Fibroblast of the aortic adventitia (primary cell): ENCODE measurements at regions not wholly inside any gene's neighbourhood (a gene's known extent, or its start where the extent isn't known, plus 50 kb on each side); places are given as distances from the start of the nearest gene placed in this dataset.
"Not testable (repeated sequence)": the region's sequence is repeated elsewhere in the genome, so short reads cannot be mapped to it uniquely, and the experiment has no call there.

Experiments
- DNase-seq: peaks from one replicate; pipeline ENCODE4 v3.0.0-alpha.2; 2010; ENCODE audit warnings: low read depth
- H3K4me3 ChIP-seq: 2 replicates; pipeline ENCODE4 v1.5.1; 2011; ENCODE audit warnings: low read depth, mild to moderate bottlenecking, control low read depth, low read length, moderate library complexity
- TF ChIP-seq, protein P1 (sequence below): IDR thresholded peaks from 2 replicates; pipeline ENCODE4 v1.5.1; 2011; ENCODE audit warnings: mild to moderate bottlenecking, low read length, control low read depth, inconsistent platforms; ENCODE audit not compliant: insufficient read depth

DNA sequence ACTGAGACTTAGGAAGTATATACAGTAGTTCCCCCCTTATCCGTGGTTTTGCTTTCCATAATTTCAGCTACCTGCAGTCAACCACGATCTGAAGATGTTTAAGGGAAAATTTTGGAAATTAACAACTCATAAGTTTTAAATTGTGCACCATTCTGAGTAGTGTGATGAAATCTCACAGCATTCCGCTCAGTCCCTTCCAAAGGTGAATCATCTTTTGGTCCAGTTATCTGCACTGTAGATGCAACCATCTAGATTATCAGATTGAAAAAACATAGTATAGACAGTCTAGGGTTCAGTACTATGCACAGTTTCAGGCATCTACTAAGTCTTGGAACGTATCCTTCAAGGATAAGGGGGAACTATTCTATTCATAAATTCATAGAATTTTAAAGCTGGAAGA, 109.0 kb downstream of the ANXA3 start:
- no peak overlapping the region for H3K4me3 ChIP-seq
- TF ChIP-seq, protein P1, sequence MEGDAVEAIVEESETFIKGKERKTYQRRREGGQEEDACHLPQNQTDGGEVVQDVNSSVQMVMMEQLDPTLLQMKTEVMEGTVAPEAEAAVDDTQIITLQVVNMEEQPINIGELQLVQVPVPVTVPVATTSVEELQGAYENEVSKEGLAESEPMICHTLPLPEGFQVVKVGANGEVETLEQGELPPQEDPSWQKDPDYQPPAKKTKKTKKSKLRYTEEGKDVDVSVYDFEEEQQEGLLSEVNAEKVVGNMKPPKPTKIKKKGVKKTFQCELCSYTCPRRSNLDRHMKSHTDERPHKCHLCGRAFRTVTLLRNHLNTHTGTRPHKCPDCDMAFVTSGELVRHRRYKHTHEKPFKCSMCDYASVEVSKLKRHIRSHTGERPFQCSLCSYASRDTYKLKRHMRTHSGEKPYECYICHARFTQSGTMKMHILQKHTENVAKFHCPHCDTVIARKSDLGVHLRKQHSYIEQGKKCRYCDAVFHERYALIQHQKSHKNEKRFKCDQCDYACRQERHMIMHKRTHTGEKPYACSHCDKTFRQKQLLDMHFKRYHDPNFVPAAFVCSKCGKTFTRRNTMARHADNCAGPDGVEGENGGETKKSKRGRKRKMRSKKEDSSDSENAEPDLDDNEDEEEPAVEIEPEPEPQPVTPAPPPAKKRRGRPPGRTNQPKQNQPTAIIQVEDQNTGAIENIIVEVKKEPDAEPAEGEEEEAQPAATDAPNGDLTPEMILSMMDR = no peak
- DNase-seq = no peak

DNA sequence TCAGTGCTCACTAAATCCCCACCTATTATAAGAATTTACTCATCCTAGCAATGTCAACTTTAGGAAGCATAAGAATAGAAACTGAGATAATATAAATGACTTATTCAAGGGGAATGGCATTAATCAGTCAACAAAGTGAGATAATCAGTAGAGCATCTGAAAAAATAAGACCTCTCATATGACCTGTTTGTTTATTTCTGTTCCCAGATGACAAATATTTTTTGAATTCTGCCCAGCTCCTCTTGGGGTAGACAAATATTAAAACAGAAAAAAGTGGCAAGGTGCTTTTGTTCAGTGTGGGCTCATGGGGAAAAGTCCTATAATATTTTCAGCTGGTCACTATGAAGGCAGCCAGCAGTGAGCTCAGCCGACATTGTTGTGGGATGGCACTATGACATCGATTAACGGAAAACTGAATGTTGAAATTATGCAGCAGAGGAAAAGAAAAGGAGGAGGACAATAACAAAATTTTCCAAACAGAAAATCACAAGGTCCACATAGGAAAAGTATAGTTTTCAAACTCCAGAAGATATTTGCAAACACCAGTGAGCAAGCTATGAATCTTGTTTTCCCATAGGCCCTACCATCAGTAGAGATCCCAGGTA, 109.6 kb downstream of the ANXA3 start:
- H3K4me3 ChIP-seq = no peak overlapping the region
- DNase-seq = no peak
- TF ChIP-seq, protein P1 = no peak

DNA sequence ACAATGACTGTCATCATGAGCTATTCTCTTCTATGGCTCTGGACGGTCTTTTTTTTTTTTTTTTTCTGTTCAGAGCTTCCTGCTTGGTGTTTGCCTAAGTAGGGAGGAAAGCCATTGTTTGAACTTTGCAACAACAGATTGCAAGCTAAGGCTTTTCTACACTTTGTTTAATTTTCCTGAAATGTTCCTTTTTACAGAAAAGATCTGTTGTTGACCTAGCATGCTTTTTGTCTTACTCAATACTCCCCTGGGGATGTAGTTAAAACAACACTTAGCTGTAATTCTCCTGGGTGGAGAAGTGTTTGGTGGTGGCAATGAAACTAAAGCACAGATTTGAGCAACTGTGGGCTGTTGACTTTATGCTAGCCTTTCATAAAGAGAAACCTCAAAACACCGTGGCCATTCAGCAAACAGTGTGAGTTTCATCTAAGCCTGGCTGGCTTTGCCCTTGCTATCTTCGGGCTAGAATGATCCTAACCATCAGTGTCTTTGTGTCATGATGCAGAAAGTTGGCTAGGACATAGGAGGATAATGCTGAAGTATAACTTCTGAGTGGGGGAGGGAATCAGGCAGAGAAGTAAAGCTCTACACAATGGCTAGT, 110.5 kb downstream of the ANXA3 start:
- H3K4me3 ChIP-seq = no peak overlapping the region
- DNase-seq = peak; percentile 68
- TF ChIP-seq, protein P1 = no peak

DNA sequence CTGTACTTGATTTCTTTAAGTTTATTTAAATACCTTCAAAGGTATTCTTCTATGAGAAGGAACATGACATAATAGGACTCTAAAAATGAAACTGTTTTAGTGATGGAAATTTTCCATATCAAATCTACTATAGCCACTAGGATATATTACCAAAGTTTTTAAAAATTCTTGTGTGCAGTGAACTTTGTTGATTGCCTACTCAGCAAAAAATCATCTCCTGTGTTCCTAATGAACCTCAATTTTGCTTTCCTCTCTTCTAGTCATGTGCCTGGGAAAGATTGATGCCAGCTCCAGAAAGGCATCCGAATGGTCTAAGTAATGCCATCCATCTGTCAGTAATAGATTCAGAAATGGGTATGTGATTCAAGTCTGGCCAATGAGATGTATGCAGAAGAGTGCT, 111.1 kb downstream of the ANXA3 start:
- TF ChIP-seq, protein P1 = no peak
- DNase-seq = no peak
- H3K4me3 ChIP-seq = no peak overlapping the region

DNA sequence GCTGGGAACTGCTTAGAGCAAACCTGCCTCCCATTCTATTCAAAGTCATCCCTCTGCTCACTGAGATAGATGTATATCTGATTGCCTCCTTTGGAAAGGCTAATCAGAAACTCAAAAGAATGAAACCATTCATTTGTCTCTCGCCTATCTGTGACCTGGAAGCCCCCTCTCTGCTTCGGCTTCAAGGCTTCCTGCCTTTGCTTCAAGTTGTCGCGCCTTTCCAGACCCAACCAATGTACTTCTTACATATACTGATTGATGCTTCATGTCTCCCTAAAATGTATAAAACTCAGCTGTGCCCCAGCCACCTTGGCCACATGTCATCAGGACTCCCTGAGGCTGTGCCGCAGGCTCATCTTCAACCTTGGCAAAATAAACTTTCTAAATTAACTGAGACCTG, 111.9 kb upstream of the BMP2K start:
- DNase-seq, H3K4me3 ChIP-seq: not testable (repeated sequence)

DNA sequence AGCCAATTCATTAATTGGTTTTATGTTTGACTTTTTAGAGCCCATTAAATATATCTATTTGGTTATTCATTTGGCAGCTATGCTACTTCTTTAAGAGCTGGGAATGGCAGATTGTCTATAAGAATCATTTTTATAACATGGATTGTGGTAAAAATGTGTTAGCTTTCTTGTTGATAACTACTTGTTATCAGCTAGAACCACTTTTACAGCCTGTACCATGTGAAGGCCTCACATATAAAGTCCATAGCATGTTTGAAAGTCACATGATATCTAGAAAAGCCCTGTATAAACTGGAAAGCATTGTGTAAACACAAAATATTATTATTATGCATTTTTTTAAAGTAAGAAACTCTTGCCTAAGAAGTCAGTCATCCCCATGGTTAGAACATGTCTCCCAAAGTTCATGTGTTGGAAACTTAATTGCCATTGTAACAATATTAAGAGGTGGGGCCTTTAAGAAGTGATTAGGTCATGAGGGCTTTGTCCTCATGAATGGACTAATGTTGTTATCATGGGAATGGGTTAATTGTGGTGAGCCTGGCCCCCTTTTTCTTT, 110.9 kb upstream of the BMP2K start:
- no peak for DNase-seq
- no peak overlapping the region for H3K4me3 ChIP-seq
- TF ChIP-seq, protein P1 = no peak

DNA sequence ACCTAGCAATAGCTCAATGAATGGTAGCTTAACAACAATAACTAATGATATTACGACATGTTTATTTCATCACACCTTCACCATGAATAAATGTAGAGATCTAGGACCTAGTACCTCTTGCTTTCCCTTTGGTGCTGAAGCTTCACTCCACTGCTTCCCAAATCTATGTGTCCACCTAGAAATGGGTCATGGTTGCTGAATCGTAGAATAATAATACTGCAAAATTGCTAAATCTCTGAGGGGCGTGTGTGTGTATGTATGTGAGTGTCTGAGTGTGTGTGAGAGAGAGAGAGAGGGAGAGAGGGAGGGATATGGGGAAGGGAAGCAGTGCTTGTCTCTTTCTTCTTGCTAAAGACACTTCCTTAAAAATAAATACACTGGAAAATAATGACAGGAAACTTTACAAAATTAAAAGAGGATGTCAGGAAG, 109.3 kb upstream of the BMP2K start:
- DNase-seq = no peak
- H3K4me3 ChIP-seq = no peak overlapping the region
- TF ChIP-seq, protein P1 = no peak
